Thyroid gland (tissue), 4 donors: ENCODE measurements at regions not wholly inside any gene's neighbourhood (a gene's known extent, or its start where the extent isn't known, plus 50 kb on each side); places are given as distances from the start of the nearest gene placed in this dataset.

ENCODE experiments used
- DNase-seq, 2 donors: peaks; one replicate each; pipeline ENCODE4 v3.0.0-alpha.2; 2019
- H3K27ac ChIP-seq, 3 donors: fragments of 200-600 bp; sonication (generic); 1 replicate in 2 of 3; 2 replicates in 1 of 3; pipeline ENCODE4 v1.5.1; 2016 to 2019; ENCODE audit warnings: mild to moderate bottlenecking in 1 of 3, moderate library complexity in 1 of 3
- H3K27me3 ChIP-seq: fragments of 200-600 bp; sonication (generic); one replicate; pipeline ENCODE4 v1.5.1; 2019
- H3K36me3 ChIP-seq, 2 donors: fragments of 200-600 bp; sonication (generic); one replicate each; pipeline ENCODE4 v1.5.1; 2016 to 2019
- H3K4me1 ChIP-seq, 2 donors: fragments of 200-600 bp; sonication (generic); one replicate each; pipeline ENCODE4 v1.5.1; 2017 to 2019
- H3K4me3 ChIP-seq, 3 donors: fragments of 200-600 bp; sonication (generic); replicated peaks in 1 of 3; 1 replicate in 2 of 3; 2 replicates in 1 of 3; pipeline ENCODE4 v1.5.1; 2016; ENCODE audit warnings: mild to moderate bottlenecking in 1 of 3
- H3K9me3 ChIP-seq: fragments of 200-600 bp; sonication (generic); one replicate; pipeline ENCODE4 v1.5.1; 2017
- POLR2A ChIP-seq, 2 donors: fragments of 450-650 bp; IDR thresholded peaks; one replicate each; pipeline ENCODE4 v1.6.1; 2017; ENCODE audit warnings: antibody characterized with exemption in 2 of 2, mild to moderate bottlenecking in 2 of 2, moderate library complexity in 1 of 2
- WGBS, 2 donors: methylation state at CpG; one replicate each; pipeline ENCODE4 v1.1.5; 2017; 5-methylcytosine and 5-hydroxymethylcytosine counted together
- intact Hi-C: fragments of 100-400 bp; cut with DNase I; formaldehyde crosslinking; loops from one replicate; pipeline ENCODE4 v1.15.1; 2023
- TF ChIP-seq, protein P1 (sequence below), 6 experiments: fragments of 200-600 bp in 3 of 6; fragments of 450-650 bp in 3 of 6; sonication (generic) in 3 of 6; IDR thresholded peaks; one replicate each; pipeline ENCODE4 v1.5.1; 2016 to 2019; ENCODE audit warnings: antibody characterized with exemption in 6 of 6, mild to moderate bottlenecking in 2 of 6, inconsistent platforms in 1 of 6, moderate library complexity in 1 of 6

DNA sequence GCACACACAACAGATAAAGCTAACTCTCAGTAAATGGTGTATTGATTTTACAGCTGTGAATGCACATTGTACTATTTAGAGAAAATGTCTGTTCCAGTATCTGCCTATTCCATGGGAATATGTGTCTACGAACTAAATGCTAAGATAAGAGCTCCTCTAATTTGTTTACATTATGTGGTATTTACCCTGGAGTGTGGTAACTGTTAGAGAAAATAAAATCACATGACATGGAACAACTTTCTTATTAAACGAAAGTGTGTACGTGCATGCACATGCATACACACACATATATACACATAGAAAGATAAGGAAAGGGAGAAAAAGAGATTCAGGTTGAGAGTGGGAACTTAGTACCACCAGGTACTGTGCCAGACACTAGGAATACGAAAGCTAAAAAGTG is 1151.7 kb upstream of the TENM4 start:
- H3K9me3 ChIP-seq: no peaks in the 10 kb centered on the region
- H3K36me3 ChIP-seq: no peaks in the 10 kb centered on the region
- DNase-seq: no peak
- H3K4me3 ChIP-seq: no peak overlapping the region
- H3K27me3 ChIP-seq: no peaks in the 10 kb centered on the region
- intact Hi-C loops: no loop called here
- 79 to 82% methylated on average over 4 of the region's 4 CpGs for WGBS, 2 donors
- H3K4me1 ChIP-seq: no peaks in the 10 kb centered on the region
- H3K27ac ChIP-seq: no peak overlapping the region
- TF ChIP-seq, protein P1, sequence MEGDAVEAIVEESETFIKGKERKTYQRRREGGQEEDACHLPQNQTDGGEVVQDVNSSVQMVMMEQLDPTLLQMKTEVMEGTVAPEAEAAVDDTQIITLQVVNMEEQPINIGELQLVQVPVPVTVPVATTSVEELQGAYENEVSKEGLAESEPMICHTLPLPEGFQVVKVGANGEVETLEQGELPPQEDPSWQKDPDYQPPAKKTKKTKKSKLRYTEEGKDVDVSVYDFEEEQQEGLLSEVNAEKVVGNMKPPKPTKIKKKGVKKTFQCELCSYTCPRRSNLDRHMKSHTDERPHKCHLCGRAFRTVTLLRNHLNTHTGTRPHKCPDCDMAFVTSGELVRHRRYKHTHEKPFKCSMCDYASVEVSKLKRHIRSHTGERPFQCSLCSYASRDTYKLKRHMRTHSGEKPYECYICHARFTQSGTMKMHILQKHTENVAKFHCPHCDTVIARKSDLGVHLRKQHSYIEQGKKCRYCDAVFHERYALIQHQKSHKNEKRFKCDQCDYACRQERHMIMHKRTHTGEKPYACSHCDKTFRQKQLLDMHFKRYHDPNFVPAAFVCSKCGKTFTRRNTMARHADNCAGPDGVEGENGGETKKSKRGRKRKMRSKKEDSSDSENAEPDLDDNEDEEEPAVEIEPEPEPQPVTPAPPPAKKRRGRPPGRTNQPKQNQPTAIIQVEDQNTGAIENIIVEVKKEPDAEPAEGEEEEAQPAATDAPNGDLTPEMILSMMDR (IDR thresholded peaks at IDR 0.05): no peak
- TF ChIP-seq POLR2A (IDR thresholded peaks at IDR 0.05): no peak

DNA sequence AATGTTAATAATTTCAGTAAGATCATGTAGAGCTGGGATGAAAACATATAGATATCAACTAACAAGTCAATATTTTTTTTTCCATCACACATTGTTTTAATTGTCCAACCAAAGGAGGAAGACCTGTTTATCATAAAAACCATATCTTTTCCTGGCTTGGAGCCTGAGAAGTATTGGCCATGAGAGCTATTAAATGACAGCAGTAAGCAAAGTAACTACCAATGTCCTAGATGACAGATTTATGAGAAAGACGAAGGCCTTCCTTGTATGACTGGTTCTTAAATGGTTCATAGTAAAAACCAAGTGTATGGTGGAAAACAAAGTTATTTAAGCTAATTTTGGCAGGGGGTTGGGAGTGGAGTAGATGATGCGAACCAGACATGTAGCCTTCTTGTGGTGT is 1147.1 kb upstream of the TENM4 start:
- intact Hi-C loops: no loop called here
- H3K4me3 ChIP-seq: no peak overlapping the region
- H3K36me3 ChIP-seq: no peaks in the 10 kb centered on the region
- H3K27ac ChIP-seq: no peak overlapping the region
- no peaks in the 10 kb centered on the region for H3K27me3 ChIP-seq
- WGBS, 2 donors: 80% methylated on average over 2 of the region's 2 CpGs
- H3K9me3 ChIP-seq: no peaks in the 10 kb centered on the region
- no peak for DNase-seq
- TF ChIP-seq, protein P1 (IDR thresholded peaks at IDR 0.05): no peak
- TF ChIP-seq POLR2A (IDR thresholded peaks at IDR 0.05): no peak
- H3K4me1 ChIP-seq: no peaks in the 10 kb centered on the region

DNA sequence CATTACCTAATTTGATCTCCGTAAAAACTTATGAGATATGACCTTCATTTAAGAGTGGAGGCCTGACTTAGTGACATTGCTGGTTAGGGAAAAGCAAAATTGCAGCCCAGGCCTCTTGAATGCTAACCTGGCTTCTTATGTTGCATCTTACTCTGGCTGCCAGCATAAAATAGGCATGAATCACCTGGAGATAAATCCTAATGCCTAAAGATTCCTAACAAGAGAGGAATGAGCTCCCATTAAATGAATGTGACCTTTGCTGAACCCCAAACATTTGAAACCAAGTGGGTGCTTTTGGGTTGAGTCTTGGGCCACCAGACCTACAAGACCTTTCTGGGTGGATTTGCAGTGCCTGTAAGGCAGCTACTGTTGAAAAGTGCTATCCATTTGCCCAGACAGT is 1145.6 kb upstream of the TENM4 start:
- Histone ChIP-seq H3K4me1 (no peaks in the 10 kb centered on the region), H3K27me3 (no peaks in the 10 kb centered on the region), H3K36me3 (no peaks in the 10 kb centered on the region), H3K27ac (no peak overlapping the region), H3K9me3 (no peaks in the 10 kb centered on the region), H3K4me3 (no peak overlapping the region)
- no peak for TF ChIP-seq POLR2A (IDR thresholded peaks at IDR 0.05)
- TF ChIP-seq, protein P1 (IDR thresholded peaks at IDR 0.05): no peak
- WGBS, 2 donors: 85 to 93% methylated on average over 1 of the region's 1 CpG
- DNase-seq: no peak
- intact Hi-C loops: no loop called here

DNA sequence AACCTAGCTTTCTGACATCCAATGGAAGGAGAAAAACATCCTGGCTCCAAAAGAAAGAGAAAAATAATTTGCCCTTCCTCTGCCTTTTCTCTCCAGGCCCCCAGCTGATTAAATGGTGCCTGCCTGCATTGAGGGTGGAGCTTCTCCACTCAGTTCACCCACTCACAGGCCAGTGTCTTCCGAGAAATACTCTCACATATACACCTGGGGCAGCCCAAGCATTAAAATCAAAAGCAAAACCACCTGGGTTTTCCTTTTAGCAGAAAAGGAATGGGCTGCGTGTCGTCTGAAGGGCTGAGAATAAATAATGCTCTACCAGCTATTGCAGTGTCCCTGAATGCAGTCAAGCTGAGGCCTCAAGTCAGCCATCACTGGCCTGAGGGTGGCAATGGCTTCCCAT is 1143.8 kb upstream of the TENM4 start:
- Histone ChIP-seq H3K4me1 (no peaks in the 10 kb centered on the region), H3K27me3 (no peaks in the 10 kb centered on the region), H3K36me3 (no peaks in the 10 kb centered on the region), H3K4me3 (no peak overlapping the region), H3K27ac (no peak overlapping the region), H3K9me3 (no peaks in the 10 kb centered on the region)
- intact Hi-C loops: no loop called here
- 80 to 93% methylated on average over 3 of the region's 3 CpGs for WGBS, 2 donors
- no peak for TF ChIP-seq POLR2A (IDR thresholded peaks at IDR 0.05)
- TF ChIP-seq, protein P1 (IDR thresholded peaks at IDR 0.05): no peak
- DNase-seq: no peak

DNA sequence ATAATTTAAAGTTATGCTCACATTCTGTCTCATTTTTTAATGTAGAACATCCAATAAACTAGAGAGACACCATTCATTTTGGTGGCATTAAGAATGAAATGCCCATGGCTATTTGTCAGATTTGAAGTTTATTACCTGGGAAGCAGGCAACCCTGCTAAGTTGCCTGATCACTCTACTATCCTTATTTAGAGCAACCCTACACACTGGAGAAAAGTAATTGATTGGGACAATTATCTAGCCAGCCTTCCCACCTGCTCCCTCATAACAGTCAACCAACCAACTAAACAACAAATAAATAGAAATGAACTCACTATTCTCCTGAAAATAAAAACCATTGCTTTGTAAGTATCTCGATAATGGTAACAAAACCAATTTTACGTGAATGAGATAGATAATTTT is 1129.0 kb upstream of the TENM4 start:
- no peaks in the 10 kb centered on the region for H3K4me1 ChIP-seq
- 85 to 88% methylated on average over 2 of the region's 2 CpGs for WGBS, 2 donors
- TF ChIP-seq, protein P1 (IDR thresholded peaks at IDR 0.05): no peak
- no peak for TF ChIP-seq POLR2A (IDR thresholded peaks at IDR 0.05)
- H3K27me3 ChIP-seq: no peaks in the 10 kb centered on the region
- H3K36me3 ChIP-seq: no peaks in the 10 kb centered on the region
- intact Hi-C loops: no loop called here
- no peak for DNase-seq
- H3K27ac ChIP-seq: no peak overlapping the region
- no peaks in the 10 kb centered on the region for H3K9me3 ChIP-seq
- H3K4me3 ChIP-seq: no peak overlapping the region
